ENCODE measurements at regions not wholly inside any gene's neighbourhood (a gene's known extent, or its start where the extent isn't known, plus 50 kb on each side); places are given as distances from the start of the nearest gene placed in this dataset.

DNA sequence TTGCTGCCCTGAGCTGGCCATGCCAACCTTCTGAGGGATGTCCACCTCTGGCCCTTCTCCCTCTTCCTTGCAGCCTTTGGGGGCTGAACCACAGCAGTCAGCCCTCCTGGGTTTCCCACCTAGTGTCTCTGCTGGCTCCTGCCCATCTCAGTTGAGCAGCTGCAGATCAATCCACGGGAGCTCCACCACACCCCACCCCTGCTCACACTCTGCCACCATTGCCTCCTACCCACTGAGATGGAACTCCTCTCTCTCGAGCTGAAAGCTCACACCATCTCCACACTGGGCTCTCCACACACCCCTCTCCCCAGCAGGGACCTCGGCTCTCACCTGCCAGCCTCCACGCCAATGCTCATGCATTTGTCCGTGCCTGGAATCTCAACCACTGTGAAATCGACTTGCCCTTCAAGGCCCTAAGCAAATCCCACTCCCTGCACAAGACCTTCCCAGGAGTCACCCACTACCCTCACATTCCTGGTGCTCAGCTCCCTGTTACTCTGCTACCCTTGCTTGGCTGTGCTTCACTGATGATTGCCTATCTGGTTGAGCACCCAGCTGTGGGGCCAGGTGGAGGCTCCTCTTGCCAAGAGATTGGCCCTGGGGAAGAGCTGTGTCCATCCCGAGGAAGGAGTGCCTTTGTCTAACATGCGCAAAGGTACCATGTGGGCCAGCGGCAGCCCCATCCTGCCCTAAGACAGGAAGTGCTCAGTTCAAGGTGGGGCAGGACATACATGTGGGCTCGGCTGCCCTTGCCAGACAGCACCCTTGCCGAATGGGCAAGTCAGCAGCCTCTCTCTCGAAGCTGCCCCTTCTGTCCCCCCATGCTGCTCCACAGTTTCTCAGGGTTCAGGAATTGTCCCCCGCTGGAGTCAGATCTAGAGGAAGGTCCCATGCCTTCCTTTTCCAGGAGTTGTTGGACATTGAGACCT is 208.7 kb downstream of the CYP26B1 start:
- TF ChIP-seq CTCF (IDR thresholded peaks at IDR 0.05) (no peak), POLR2A (IDR thresholded peaks at IDR 0.05) (no peak)
